Suprapubic skin (tissue), 4 donors: ENCODE measurements at regions not wholly inside any gene's neighbourhood (a gene's known extent, or its start where the extent isn't known, plus 50 kb on each side); places are given as distances from the start of the nearest gene placed in this dataset.

Source experiments
- DNase-seq, 2 donors: peaks; one replicate each; pipeline ENCODE4 v3.0.0-alpha.2; 2019; ENCODE audit warnings: low spot score in 2 of 2
- H3K27ac ChIP-seq: fragments of 200-600 bp; sonication (generic); one replicate; pipeline ENCODE4 v1.5.1; 2019
- H3K27me3 ChIP-seq: fragments of 200-600 bp; sonication (generic); one replicate; pipeline ENCODE4 v1.5.1; 2019
- H3K36me3 ChIP-seq: fragments of 200-600 bp; sonication (generic); one replicate; pipeline ENCODE4 v1.5.1; 2019
- H3K4me1 ChIP-seq: fragments of 200-600 bp; sonication (generic); one replicate; pipeline ENCODE4 v1.5.1; 2019
- H3K4me3 ChIP-seq: fragments of 200-600 bp; sonication (generic); one replicate; pipeline ENCODE4 v1.5.1; 2019; ENCODE audit warnings: mild to moderate bottlenecking
- H3K9me3 ChIP-seq: fragments of 200-600 bp; sonication (generic); one replicate; pipeline ENCODE4 v1.5.1; 2019
- EP300 ChIP-seq: sonication (generic); formaldehyde crosslinking; IDR thresholded peaks from one replicate; pipeline ENCODE4 v1.6.1; 2017; ENCODE audit warnings: antibody characterized with exemption
- POLR2A ChIP-seq, 2 donors: fragments of 450-650 bp; IDR thresholded peaks; one replicate each; pipeline ENCODE4 v1.6.1; 2017; ENCODE audit warnings: antibody characterized with exemption in 2 of 2, mild to moderate bottlenecking in 2 of 2, moderate library complexity in 2 of 2
- POLR2AphosphoS5 ChIP-seq, 3 donors: sonication (generic); formaldehyde crosslinking; IDR thresholded peaks; one replicate each; pipeline ENCODE4 v1.6.1; 2017; ENCODE audit warnings: antibody characterized with exemption in 3 of 3
- WGBS: methylation state at CpG from one replicate; pipeline ENCODE4 v1.1.5; 2018; 5-methylcytosine and 5-hydroxymethylcytosine counted together
- TF ChIP-seq, protein P1 (sequence below), 2 donors: fragments of 200-600 bp in 1 of 2; fragments of 450-650 bp in 1 of 2; sonication (generic) in 1 of 2; IDR thresholded peaks; one replicate each; pipeline ENCODE4 v1.5.1; 2016 to 2019; ENCODE audit warnings: antibody characterized with exemption in 2 of 2, mild to moderate bottlenecking in 1 of 2, moderate library complexity in 1 of 2

DNA sequence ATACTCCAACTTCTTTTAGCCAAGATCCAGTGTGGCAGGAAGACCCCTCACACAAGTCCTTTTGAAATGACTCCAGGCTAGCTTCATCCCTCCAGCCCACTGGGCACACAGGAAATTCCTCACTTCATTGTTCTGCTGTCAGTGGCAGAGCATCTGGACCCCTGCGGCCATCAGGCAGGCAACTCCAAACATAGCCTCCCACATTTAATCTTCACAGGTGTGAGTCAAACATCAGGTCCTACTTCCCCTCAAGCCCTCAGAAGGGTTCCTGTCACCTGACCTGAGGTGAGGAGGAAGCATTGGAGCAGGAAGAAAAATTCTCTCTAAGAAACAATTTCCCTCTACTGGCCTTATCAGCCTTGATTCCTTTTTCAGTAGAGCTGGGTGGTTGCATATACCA is 51.1 kb upstream of the C1GALT1 start:
- 93% methylated on average over 1 of the region's 1 CpG for WGBS
- Histone ChIP-seq H3K27me3 (no peaks in the 10 kb centered on the region), H3K4me1 (peaks cover 3% of the 10 kb centered on the region), H3K36me3 (no peaks in the 10 kb centered on the region), H3K27ac (no peak overlapping the region), H3K4me3 (no peak overlapping the region), H3K9me3 (no peaks in the 10 kb centered on the region)
- TF ChIP-seq POLR2AphosphoS5 (IDR thresholded peaks at IDR 0.05) (no peak), EP300 (no peak), POLR2A (IDR thresholded peaks at IDR 0.05) (no peak)
- TF ChIP-seq, protein P1, sequence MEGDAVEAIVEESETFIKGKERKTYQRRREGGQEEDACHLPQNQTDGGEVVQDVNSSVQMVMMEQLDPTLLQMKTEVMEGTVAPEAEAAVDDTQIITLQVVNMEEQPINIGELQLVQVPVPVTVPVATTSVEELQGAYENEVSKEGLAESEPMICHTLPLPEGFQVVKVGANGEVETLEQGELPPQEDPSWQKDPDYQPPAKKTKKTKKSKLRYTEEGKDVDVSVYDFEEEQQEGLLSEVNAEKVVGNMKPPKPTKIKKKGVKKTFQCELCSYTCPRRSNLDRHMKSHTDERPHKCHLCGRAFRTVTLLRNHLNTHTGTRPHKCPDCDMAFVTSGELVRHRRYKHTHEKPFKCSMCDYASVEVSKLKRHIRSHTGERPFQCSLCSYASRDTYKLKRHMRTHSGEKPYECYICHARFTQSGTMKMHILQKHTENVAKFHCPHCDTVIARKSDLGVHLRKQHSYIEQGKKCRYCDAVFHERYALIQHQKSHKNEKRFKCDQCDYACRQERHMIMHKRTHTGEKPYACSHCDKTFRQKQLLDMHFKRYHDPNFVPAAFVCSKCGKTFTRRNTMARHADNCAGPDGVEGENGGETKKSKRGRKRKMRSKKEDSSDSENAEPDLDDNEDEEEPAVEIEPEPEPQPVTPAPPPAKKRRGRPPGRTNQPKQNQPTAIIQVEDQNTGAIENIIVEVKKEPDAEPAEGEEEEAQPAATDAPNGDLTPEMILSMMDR (IDR thresholded peaks at IDR 0.05), result no peak
- no peak for DNase-seq
